ENCODE measurements at regions not wholly inside any gene's neighbourhood (a gene's known extent, or its start where the extent isn't known, plus 50 kb on each side); places are given as distances from the start of the nearest gene placed in this dataset.

GRCh38 chr5:62985749-62986148, 407.1 kb downstream of the LRRC70 start:
- no peak overlapping the region for H3K9ac ChIP-seq (ENCODE audit: insufficient read depth, low read length, poor library complexity, severe bottlenecking)
- H3K27me3 Mint-ChIP-seq (ENCODE audit: low read depth in 3 of 3), result no peaks in the 10 kb centered on the region
- TF ChIP-seq, protein P1, sequence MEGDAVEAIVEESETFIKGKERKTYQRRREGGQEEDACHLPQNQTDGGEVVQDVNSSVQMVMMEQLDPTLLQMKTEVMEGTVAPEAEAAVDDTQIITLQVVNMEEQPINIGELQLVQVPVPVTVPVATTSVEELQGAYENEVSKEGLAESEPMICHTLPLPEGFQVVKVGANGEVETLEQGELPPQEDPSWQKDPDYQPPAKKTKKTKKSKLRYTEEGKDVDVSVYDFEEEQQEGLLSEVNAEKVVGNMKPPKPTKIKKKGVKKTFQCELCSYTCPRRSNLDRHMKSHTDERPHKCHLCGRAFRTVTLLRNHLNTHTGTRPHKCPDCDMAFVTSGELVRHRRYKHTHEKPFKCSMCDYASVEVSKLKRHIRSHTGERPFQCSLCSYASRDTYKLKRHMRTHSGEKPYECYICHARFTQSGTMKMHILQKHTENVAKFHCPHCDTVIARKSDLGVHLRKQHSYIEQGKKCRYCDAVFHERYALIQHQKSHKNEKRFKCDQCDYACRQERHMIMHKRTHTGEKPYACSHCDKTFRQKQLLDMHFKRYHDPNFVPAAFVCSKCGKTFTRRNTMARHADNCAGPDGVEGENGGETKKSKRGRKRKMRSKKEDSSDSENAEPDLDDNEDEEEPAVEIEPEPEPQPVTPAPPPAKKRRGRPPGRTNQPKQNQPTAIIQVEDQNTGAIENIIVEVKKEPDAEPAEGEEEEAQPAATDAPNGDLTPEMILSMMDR (IDR thresholded peaks at IDR 0.05), result no peak
- peaks cover 7% of the 10 kb centered on the region in 2 donors for H3K9me3 ChIP-seq (replicated peaks in 1 of 2; ENCODE audit: control insufficient read depth in 1 of 2, insufficient read depth in 1 of 2, low read length in 2 of 2)
- H3K79me2 ChIP-seq (ENCODE audit: insufficient read depth, low read length), result no peaks in the 10 kb centered on the region
- peaks cover 0 to 22% (median 12%) of the 10 kb centered on the region in 7 donors for H3K9me3 Mint-ChIP-seq
- H2AFZ ChIP-seq (ENCODE audit: insufficient read depth, low read depth, low read length, poor library complexity, severe bottlenecking), result no peak overlapping the region
- H3K27ac ChIP-seq (ENCODE audit: low read depth in 1 of 2, low read length in 2 of 2), result no peak overlapping the region
- no peak overlapping the region for H3K4me3 Mint-ChIP-seq
- WGBS (ENCODE audit: insufficient coverage), result no CpG with 5 or more reads among the region's 1 CpG
- no peaks in the 10 kb centered on the region for H3K36me3 Mint-ChIP-seq
- no peaks in the 10 kb centered on the region for H3K36me3 ChIP-seq (replicated peaks in 1 of 2; ENCODE audit: control insufficient read depth in 1 of 2, insufficient read depth in 2 of 2, low read length in 2 of 2)
- intact Hi-C loops (cut with micrococcal nuclease), result no loop called here
- no peaks in the 10 kb centered on the region for H3K27me3 ChIP-seq (ENCODE audit: control insufficient read depth in 2 of 2, insufficient read depth in 2 of 2, low read length in 2 of 2)
- no peak overlapping the region for H3K27ac Mint-ChIP-seq
- H4K20me1 ChIP-seq (ENCODE audit: insufficient read depth, low read length), result no peaks in the 10 kb centered on the region
- H3K4me1 Mint-ChIP-seq, result no peaks in the 10 kb centered on the region
- H3K4me1 ChIP-seq (ENCODE audit: control insufficient read depth in 1 of 2, insufficient read depth in 2 of 2, low read length in 2 of 2), result no peaks in the 10 kb centered on the region
- no peak for DNase-seq
- no peak overlapping the region for H3K4me2 ChIP-seq (replicated peaks; ENCODE audit: extremely low read depth, low read length, poor library complexity, severe bottlenecking)
- H3K4me3 ChIP-seq (replicated peaks in 1 of 3; ENCODE audit: low read depth in 2 of 3, low read length in 3 of 3), result no peak overlapping the region

- H3K79me2 ChIP-seq (ENCODE audit: insufficient read depth, low read length), result no peaks in the 10 kb centered on the region
- H3K36me3 Mint-ChIP-seq, result no peaks in the 10 kb centered on the region
These were observed 403.7 kb downstream of the LRRC70 start for GRCh38 chr5:62982348-62982747.

More at GRCh38 chr5:62982348-62982747, 403.7 kb downstream of the LRRC70 start:
- Histone ChIP-seq H3K4me1 (ENCODE audit: control insufficient read depth in 1 of 2, insufficient read depth in 2 of 2, low read length in 2 of 2) (no peaks in the 10 kb centered on the region), H3K4me2 (replicated peaks; ENCODE audit: extremely low read depth, low read length, poor library complexity, severe bottlenecking) (no peak overlapping the region), H3K27ac (ENCODE audit: low read depth in 1 of 2, low read length in 2 of 2) (no peak overlapping the region), H3K36me3 (replicated peaks in 1 of 2; ENCODE audit: control insufficient read depth in 1 of 2, insufficient read depth in 2 of 2, low read length in 2 of 2) (no peaks in the 10 kb centered on the region), H3K27me3 (ENCODE audit: control insufficient read depth in 2 of 2, insufficient read depth in 2 of 2, low read length in 2 of 2) (no peaks in the 10 kb centered on the region), H3K9ac (ENCODE audit: insufficient read depth, low read length, poor library complexity, severe bottlenecking) (no peak overlapping the region), H4K20me1 (ENCODE audit: insufficient read depth, low read length) (no peaks in the 10 kb centered on the region), H3K4me3 (replicated peaks in 1 of 3; ENCODE audit: low read depth in 2 of 3, low read length in 3 of 3) (no peak overlapping the region), H3K9me3 (replicated peaks in 1 of 2; ENCODE audit: control insufficient read depth in 1 of 2, insufficient read depth in 1 of 2, low read length in 2 of 2) (peaks cover 7% of the 10 kb centered on the region in 2 donors), H2AFZ (ENCODE audit: insufficient read depth, low read depth, low read length, poor library complexity, severe bottlenecking) (no peak overlapping the region)
- no peak for DNase-seq
- peaks cover 0 to 18% (median 9%) of the 10 kb centered on the region in 7 donors for H3K9me3 Mint-ChIP-seq
- TF ChIP-seq, protein P1 (IDR thresholded peaks at IDR 0.05), result no peak
- intact Hi-C loops (cut with micrococcal nuclease), result no loop called here
- WGBS (ENCODE audit: insufficient coverage), result 100% methylated on average over 2 of the region's 3 CpGs
- H3K27ac Mint-ChIP-seq, result no peak overlapping the region
- no peaks in the 10 kb centered on the region for H3K4me1 Mint-ChIP-seq
- H3K4me3 Mint-ChIP-seq, result no peak overlapping the region
- peaks cover 0 to 1% (median 0%) of the 10 kb centered on the region in 3 donors for H3K27me3 Mint-ChIP-seq (ENCODE audit: low read depth in 3 of 3)

Measured in CD14-positive monocyte (primary cell).